DOHH2 (cell line): ENCODE measurements at regions not wholly inside any gene's neighbourhood (a gene's known extent, or its start where the extent isn't known, plus 50 kb on each side); places are given as distances from the start of the nearest gene placed in this dataset.
"Not testable (repeated sequence)": the region's sequence is repeated elsewhere in the genome, so short reads cannot be mapped to it uniquely, and the experiment has no call there.

ENCODE experiments used
- H3F3A ChIP-seq: fragments of 200-600 bp; sonication (generic), shearing (Covaris generic); 2 replicates; pipeline ENCODE4 v1.6.0; 2016; ENCODE audit warnings: antibody characterized with exemption, mild to moderate bottlenecking; ENCODE audit not compliant: control insufficient read depth, insufficient read depth
- H3K27ac ChIP-seq: fragments of 200-600 bp; sonication (generic); 2 replicates; pipeline ENCODE4 v1.5.1; 2014; ENCODE audit warnings: low read depth, mild to moderate bottlenecking, low read length, moderate library complexity
- H3K27me3 ChIP-seq: fragments of 200-600 bp; sonication (generic); 2 replicates; pipeline ENCODE4 v1.6.1; 2014; ENCODE audit warnings: mild to moderate bottlenecking, low read length, mixed read lengths; ENCODE audit not compliant: control insufficient read depth
- H3K36me3 ChIP-seq: fragments of 200-600 bp; sonication (generic); 2 replicates; pipeline ENCODE4 v1.6.1; 2014; ENCODE audit warnings: mild to moderate bottlenecking, low read length, moderate library complexity, mixed read lengths; ENCODE audit not compliant: control insufficient read depth
- H3K4me1 ChIP-seq: fragments of 200-600 bp; sonication (generic); 2 replicates; pipeline ENCODE4 v1.6.1; 2014; ENCODE audit warnings: mild to moderate bottlenecking, low read length, mixed read lengths; ENCODE audit not compliant: control insufficient read depth
- H3K4me2 ChIP-seq: fragments of 200-600 bp; sonication (generic); 2 replicates; pipeline ENCODE4 v1.6.0; 2014; ENCODE audit warnings: mild to moderate bottlenecking, low read length, moderate library complexity
- H3K4me3 ChIP-seq: fragments of 200-600 bp; sonication (generic); 2 replicates; pipeline ENCODE4 v1.5.1; 2014; ENCODE audit warnings: mild to moderate bottlenecking, low read length, mixed read lengths
- H3K79me2 ChIP-seq: fragments of 200-600 bp; sonication (generic); 2 replicates; pipeline ENCODE4 v1.6.1; 2014; ENCODE audit warnings: mild to moderate bottlenecking, low read length, mixed read lengths; ENCODE audit not compliant: control insufficient read depth
- H3K9me2 ChIP-seq: fragments of 200-600 bp; sonication (generic); replicated peaks from 2 replicates; pipeline ENCODE4 v1.6.1; 2014; ENCODE audit warnings: mild to moderate bottlenecking, low read length, mixed read lengths; ENCODE audit not compliant: control insufficient read depth
- H3K9me3 ChIP-seq: fragments of 200-600 bp; sonication (generic); 2 replicates; pipeline ENCODE4 v1.6.1; 2014; ENCODE audit warnings: antibody characterized with exemption, low read length, mixed read lengths; ENCODE audit not compliant: control insufficient read depth, insufficient read depth
- H4K20me1 ChIP-seq: fragments of 200-600 bp; sonication (generic); 2 replicates; pipeline ENCODE4 v1.6.0; 2014; ENCODE audit warnings: low read depth, mild to moderate bottlenecking, antibody characterized with exemption, low read length, moderate library complexity; ENCODE audit not compliant: control insufficient read depth, insufficient read depth
- EZH2phosphoT487 ChIP-seq: fragments of 200-600 bp; sonication (generic); IDR thresholded peaks from 2 replicates; pipeline ENCODE4 v1.6.1; 2017; ENCODE audit warnings: borderline replicate concordance, mild to moderate bottlenecking, antibody characterized with exemption, low read length, moderate library complexity, mixed read lengths
- TF ChIP-seq, protein P1 (sequence below): fragments of 200-600 bp; sonication (generic); IDR thresholded peaks from one replicate; pipeline ENCODE4 v1.5.1; 2014; ENCODE audit warnings: antibody characterized with exemption, mild to moderate bottlenecking, low read depth, low read length; ENCODE audit not compliant: poor library complexity, severe bottlenecking

GRCh38 chr6:126206504-126207246, 133.2 kb upstream of the CENPW start:
- Histone ChIP-seq H3K4me2 (no peak overlapping the region), H3K36me3 (no peaks in the 10 kb centered on the region), H4K20me1 (no peaks in the 10 kb centered on the region), H3K9me2 (no peaks in the 10 kb centered on the region), H3K27me3 (no peaks in the 10 kb centered on the region), H3K27ac (no peak overlapping the region), H3K79me2 (no peaks in the 10 kb centered on the region), H3K4me1 (no peaks in the 10 kb centered on the region), H3F3A (no peaks in the 10 kb centered on the region), H3K9me3 (no peaks in the 10 kb centered on the region), H3K4me3 (no peak overlapping the region)
- no peak for TF ChIP-seq EZH2phosphoT487
- TF ChIP-seq, protein P1, sequence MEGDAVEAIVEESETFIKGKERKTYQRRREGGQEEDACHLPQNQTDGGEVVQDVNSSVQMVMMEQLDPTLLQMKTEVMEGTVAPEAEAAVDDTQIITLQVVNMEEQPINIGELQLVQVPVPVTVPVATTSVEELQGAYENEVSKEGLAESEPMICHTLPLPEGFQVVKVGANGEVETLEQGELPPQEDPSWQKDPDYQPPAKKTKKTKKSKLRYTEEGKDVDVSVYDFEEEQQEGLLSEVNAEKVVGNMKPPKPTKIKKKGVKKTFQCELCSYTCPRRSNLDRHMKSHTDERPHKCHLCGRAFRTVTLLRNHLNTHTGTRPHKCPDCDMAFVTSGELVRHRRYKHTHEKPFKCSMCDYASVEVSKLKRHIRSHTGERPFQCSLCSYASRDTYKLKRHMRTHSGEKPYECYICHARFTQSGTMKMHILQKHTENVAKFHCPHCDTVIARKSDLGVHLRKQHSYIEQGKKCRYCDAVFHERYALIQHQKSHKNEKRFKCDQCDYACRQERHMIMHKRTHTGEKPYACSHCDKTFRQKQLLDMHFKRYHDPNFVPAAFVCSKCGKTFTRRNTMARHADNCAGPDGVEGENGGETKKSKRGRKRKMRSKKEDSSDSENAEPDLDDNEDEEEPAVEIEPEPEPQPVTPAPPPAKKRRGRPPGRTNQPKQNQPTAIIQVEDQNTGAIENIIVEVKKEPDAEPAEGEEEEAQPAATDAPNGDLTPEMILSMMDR: no peak

GRCh38 chr6:126210398-126211075, 129.4 kb upstream of the CENPW start:
- H3K9me2 ChIP-seq: no peaks in the 10 kb centered on the region

DNA sequence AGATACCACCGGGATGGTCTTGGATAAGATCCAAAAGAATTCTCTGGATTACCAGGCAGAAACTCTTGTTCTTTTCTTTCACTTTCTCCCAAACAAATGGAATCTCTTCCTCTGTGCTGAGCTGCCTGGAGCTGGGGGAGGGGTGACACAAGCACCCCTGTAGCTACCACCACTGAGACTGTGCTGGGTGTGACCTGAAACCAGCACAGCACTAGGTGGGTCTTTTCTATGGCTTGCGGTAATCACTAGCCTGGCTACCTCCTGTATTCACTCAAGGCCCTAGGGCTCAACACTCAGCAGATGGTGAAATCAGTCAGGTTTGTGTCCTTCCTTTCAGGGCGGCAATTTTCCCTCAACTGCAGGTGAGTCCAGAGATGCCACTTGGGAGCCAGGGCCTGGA, 122.4 kb upstream of the CENPW start:
- H3K9me3 ChIP-seq: no peaks in the 10 kb centered on the region
- no peaks in the 10 kb centered on the region for H4K20me1 ChIP-seq
- H3K4me2 ChIP-seq: no peak overlapping the region
- H3K27me3 ChIP-seq: no peaks in the 10 kb centered on the region
- no peaks in the 10 kb centered on the region for H3K79me2 ChIP-seq
- no peaks in the 10 kb centered on the region for H3K9me2 ChIP-seq
- no peak overlapping the region for H3K27ac ChIP-seq
- no peaks in the 10 kb centered on the region for H3K36me3 ChIP-seq
- TF ChIP-seq, protein P1: no peak
- TF ChIP-seq EZH2phosphoT487: no peak
- H3K4me1 ChIP-seq: no peaks in the 10 kb centered on the region
- H3F3A ChIP-seq: no peaks in the 10 kb centered on the region
- H3K4me3 ChIP-seq: no peak overlapping the region

More at GRCh38 chr6:126210398-126211075, 129.4 kb upstream of the CENPW start:
- Histone ChIP-seq H3K36me3 (no peaks in the 10 kb centered on the region), H3K79me2 (no peaks in the 10 kb centered on the region), H4K20me1 (no peaks in the 10 kb centered on the region), H3K9me3 (no peaks in the 10 kb centered on the region), H3F3A (no peaks in the 10 kb centered on the region), H3K4me3 (no peak overlapping the region), H3K27ac (no peak overlapping the region), H3K4me2 (no peak overlapping the region), H3K4me1 (no peaks in the 10 kb centered on the region), H3K27me3 (no peaks in the 10 kb centered on the region)
- TF ChIP-seq EZH2phosphoT487: no peak
- TF ChIP-seq, protein P1: no peak

DNA sequence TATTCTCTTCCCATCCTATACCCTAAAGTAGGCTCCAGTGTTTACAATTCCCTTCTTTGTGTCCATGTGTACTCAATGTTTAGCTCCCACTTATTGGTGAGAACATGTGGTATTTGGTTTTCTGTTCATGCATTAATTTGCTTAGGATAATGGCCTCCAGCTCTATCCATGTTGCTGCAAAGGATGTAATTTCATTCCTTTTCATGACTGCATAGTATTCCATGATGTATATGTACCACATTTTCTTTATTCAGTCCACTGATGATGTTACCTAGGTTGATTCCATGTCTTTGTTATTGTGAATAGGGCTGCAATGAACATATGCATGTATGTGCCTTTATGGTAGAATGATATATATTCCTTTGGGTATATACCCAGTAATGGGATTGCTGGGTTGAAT, 119.0 kb upstream of the CENPW start:
- not testable (repeated sequence) for H3K4me1 ChIP-seq, H3K4me3 ChIP-seq, H3K27ac ChIP-seq, H3K79me2 ChIP-seq, H3K27me3 ChIP-seq, H3F3A ChIP-seq, H4K20me1 ChIP-seq, H3K36me3 ChIP-seq, H3K4me2 ChIP-seq, H3K9me3 ChIP-seq, H3K9me2 ChIP-seq
